ENCODE measurements at regions not wholly inside any gene's neighbourhood (a gene's known extent, or its start where the extent isn't known, plus 50 kb on each side); places are given as distances from the start of the nearest gene placed in this dataset.

DNA sequence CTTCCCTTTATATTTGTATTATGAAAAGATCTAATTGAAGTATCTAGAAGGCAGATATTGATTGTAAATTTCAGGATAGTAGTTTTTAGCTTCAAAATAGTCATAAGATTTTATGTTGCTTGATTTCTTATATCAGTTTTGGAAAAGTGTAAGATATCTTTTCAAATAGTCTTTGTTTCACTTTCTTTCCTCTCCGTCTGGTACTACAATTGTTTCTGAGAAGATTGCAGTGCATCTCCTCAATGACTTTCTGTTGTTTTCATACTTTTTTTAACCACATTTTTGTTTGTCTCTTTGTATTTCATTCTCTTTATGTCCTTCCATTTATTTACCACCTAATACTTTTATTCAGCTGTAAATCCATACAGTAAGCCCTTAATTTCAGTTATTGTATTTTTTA is 964.6 kb upstream of the B3GALT2 start:
- TF ChIP-seq, protein P1, sequence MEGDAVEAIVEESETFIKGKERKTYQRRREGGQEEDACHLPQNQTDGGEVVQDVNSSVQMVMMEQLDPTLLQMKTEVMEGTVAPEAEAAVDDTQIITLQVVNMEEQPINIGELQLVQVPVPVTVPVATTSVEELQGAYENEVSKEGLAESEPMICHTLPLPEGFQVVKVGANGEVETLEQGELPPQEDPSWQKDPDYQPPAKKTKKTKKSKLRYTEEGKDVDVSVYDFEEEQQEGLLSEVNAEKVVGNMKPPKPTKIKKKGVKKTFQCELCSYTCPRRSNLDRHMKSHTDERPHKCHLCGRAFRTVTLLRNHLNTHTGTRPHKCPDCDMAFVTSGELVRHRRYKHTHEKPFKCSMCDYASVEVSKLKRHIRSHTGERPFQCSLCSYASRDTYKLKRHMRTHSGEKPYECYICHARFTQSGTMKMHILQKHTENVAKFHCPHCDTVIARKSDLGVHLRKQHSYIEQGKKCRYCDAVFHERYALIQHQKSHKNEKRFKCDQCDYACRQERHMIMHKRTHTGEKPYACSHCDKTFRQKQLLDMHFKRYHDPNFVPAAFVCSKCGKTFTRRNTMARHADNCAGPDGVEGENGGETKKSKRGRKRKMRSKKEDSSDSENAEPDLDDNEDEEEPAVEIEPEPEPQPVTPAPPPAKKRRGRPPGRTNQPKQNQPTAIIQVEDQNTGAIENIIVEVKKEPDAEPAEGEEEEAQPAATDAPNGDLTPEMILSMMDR (IDR thresholded peaks at IDR 0.05) = no peak
- TF ChIP-seq POLR2A (IDR thresholded peaks at IDR 0.05) = no peak

Data from thyroid gland (tissue), 4 donors.